GM12878 (cell line): ENCODE measurements at regions not wholly inside any gene's neighbourhood (a gene's known extent, or its start where the extent isn't known, plus 50 kb on each side); places are given as distances from the start of the nearest gene placed in this dataset.

Experiments
- CHD2 ChIP-seq: IDR thresholded peaks from 2 replicates; pipeline ENCODE4 v1.6.1; 2011; ENCODE audit warnings: low read depth, low read length, improper control_type of control experiment, borderline replicate concordance
- CREB1 ChIP-seq: IDR thresholded peaks from 2 replicates; pipeline ENCODE4 v1.6.1; 2012; ENCODE audit warnings: low read depth, mild to moderate bottlenecking, inconsistent platforms
- EZH2 ChIP-seq: IDR thresholded peaks from 2 replicates; pipeline ENCODE4 v1.6.1; 2012; ENCODE audit warnings: low read depth, mild to moderate bottlenecking, control low read depth, inconsistent platforms, low read length, borderline replicate concordance; ENCODE audit not compliant: control insufficient read depth
- FOXM1 ChIP-seq: IDR thresholded peaks from 2 replicates; pipeline ENCODE4 v1.6.1; 2012; ENCODE audit warnings: low read depth, mild to moderate bottlenecking, inconsistent platforms, low read length, moderate library complexity
- KDM1A ChIP-seq: fragments of 200-600 bp; sonication (generic); IDR thresholded peaks from 2 replicates; pipeline ENCODE4 v1.6.1; 2016; ENCODE audit warnings: borderline replicate concordance
- POLR2A ChIP-seq: IDR thresholded peaks from 2 replicates; pipeline ENCODE4 v1.6.1; 2011; ENCODE audit warnings: low read depth, mild to moderate bottlenecking, low read length
- POLR2AphosphoS5 ChIP-seq: IDR thresholded peaks from 2 replicates; pipeline ENCODE4 v1.6.1; 2011; ENCODE audit warnings: mild to moderate bottlenecking, low read length, inconsistent platforms
- RCOR1 ChIP-seq: conservative IDR thresholded peaks from 2 replicates; pipeline ENCODE4 v1.6.1; 2012; ENCODE audit warnings: low read depth, low read length, improper control_type of control experiment
- ZNF274 ChIP-seq: IDR thresholded peaks from one replicate; pipeline ENCODE4 v1.8.0; 2011; ENCODE audit not compliant: insufficient read length, insufficient read depth
- TF ChIP-seq, protein P1 (sequence below), 3 experiments: IDR thresholded peaks in 2 of 3; conservative IDR thresholded peaks in 1 of 3; 2 replicates each; pipeline ENCODE4 v1.5.1; 2011; ENCODE audit warnings: low read depth in 3 of 3, low read length in 3 of 3, mild to moderate bottlenecking in 3 of 3, control low read depth in 2 of 3, moderate library complexity in 2 of 3, inconsistent platforms in 1 of 3, mixed read lengths in 1 of 3; ENCODE audit not compliant: control insufficient read depth in 2 of 3, insufficient read depth in 1 of 3; ENCODE audit errors: extremely low read depth in 1 of 3
- TF ChIP-seq, protein P2 (sequence below): IDR thresholded peaks from 2 replicates; pipeline ENCODE4 v1.6.1; 2012; ENCODE audit warnings: low read depth, low read length, improper control_type of control experiment

DNA sequence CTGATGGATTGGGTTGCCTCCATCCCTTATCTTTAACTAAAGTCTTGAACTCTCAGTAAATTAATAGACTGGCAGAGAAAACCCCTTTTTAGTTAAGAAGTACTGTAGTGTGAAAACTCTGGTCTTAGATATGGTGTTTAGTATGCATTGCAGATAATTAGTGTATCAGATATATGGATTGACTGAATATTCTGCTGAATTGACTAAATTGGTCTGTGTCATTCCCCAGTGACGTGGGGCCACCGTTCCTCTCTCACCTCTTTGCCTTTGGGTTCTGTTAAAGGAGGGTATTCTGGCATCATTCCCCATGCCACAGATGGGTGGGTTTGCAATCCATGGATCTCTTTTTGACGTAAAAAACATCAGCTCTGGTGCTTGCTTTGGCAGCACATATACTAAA, 67.1 kb upstream of the XPO1 start:
- TF ChIP-seq, protein P1, sequence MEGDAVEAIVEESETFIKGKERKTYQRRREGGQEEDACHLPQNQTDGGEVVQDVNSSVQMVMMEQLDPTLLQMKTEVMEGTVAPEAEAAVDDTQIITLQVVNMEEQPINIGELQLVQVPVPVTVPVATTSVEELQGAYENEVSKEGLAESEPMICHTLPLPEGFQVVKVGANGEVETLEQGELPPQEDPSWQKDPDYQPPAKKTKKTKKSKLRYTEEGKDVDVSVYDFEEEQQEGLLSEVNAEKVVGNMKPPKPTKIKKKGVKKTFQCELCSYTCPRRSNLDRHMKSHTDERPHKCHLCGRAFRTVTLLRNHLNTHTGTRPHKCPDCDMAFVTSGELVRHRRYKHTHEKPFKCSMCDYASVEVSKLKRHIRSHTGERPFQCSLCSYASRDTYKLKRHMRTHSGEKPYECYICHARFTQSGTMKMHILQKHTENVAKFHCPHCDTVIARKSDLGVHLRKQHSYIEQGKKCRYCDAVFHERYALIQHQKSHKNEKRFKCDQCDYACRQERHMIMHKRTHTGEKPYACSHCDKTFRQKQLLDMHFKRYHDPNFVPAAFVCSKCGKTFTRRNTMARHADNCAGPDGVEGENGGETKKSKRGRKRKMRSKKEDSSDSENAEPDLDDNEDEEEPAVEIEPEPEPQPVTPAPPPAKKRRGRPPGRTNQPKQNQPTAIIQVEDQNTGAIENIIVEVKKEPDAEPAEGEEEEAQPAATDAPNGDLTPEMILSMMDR (IDR thresholded peaks at IDR 0.05 in 2 of 3, conservative IDR thresholded peaks at IDR 0.05 in 1 of 3; ENCODE audit: control insufficient read depth in 2 of 3, extremely low read depth in 1 of 3, insufficient read depth in 1 of 3, low read depth in 3 of 3, low read length in 3 of 3): no peak
- no peak for TF ChIP-seq POLR2AphosphoS5
- TF ChIP-seq RCOR1: no peak
- no peak for TF ChIP-seq ZNF274
- TF ChIP-seq CREB1: no peak
- no peak for TF ChIP-seq POLR2A
- TF ChIP-seq EZH2: no peak
- TF ChIP-seq CHD2: no peak
- no peak for TF ChIP-seq FOXM1
- TF ChIP-seq, protein P2, sequence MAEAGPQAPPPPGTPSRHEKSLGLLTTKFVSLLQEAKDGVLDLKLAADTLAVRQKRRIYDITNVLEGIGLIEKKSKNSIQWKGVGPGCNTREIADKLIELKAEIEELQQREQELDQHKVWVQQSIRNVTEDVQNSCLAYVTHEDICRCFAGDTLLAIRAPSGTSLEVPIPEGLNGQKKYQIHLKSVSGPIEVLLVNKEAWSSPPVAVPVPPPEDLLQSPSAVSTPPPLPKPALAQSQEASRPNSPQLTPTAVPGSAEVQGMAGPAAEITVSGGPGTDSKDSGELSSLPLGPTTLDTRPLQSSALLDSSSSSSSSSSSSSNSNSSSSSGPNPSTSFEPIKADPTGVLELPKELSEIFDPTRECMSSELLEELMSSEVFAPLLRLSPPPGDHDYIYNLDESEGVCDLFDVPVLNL: no peak
- TF ChIP-seq KDM1A: no peak
